ENCODE measurements at regions not wholly inside any gene's neighbourhood (a gene's known extent, or its start where the extent isn't known, plus 50 kb on each side); places are given as distances from the start of the nearest gene placed in this dataset.

- H3K27ac ChIP-seq (ENCODE audit: insufficient read length, low read depth, low read length), result no peak overlapping the region
- no peak overlapping the region for H2BK120ac ChIP-seq (ENCODE audit: low read depth, low read length, poor library complexity, severe bottlenecking)
- no peaks in the 10 kb centered on the region for H3K23me2 ChIP-seq (ENCODE audit: insufficient read length, low read depth, low read length, poor library complexity, severe bottlenecking)
- no peak overlapping the region for H3K4me2 ChIP-seq (ENCODE audit: insufficient read depth, insufficient read length, low read length)
- H2BK15ac ChIP-seq (ENCODE audit: low read depth, low read length), result no peak overlapping the region
- H4K5ac ChIP-seq (ENCODE audit: insufficient read length, low read depth, low read length), result no peak overlapping the region
- peaks cover 11 to 16% (median 11%) of the 10 kb centered on the region in 3 experiments for H3K36me3 Mint-ChIP-seq (ENCODE audit: insufficient read depth in 1 of 3, low read depth in 3 of 3)
- H3T11ph ChIP-seq (ENCODE audit: low read length), result no peak overlapping the region
- H2BK20ac ChIP-seq (ENCODE audit: low read depth, low read length, poor library complexity, severe bottlenecking), result no peak overlapping the region
- peaks cover 12 to 16% of the 10 kb centered on the region in 2 experiments for H3K9me3 Mint-ChIP-seq
- peaks cover 3% of the 10 kb centered on the region; the same call in 1 of the 2 replicates for H3K4me1 ChIP-seq (ENCODE audit: insufficient read depth, low read length)
- H3K4ac ChIP-seq (ENCODE audit: low read depth, low read length), result no peak overlapping the region
- no peak for DNase-seq
- no peaks in the 10 kb centered on the region for H3K79me1 ChIP-seq (ENCODE audit: insufficient read depth, low read depth, low read length, poor library complexity, severe bottlenecking)
- H2BK12ac ChIP-seq (ENCODE audit: insufficient read length, low read depth, low read length), result no peak overlapping the region
- TF ChIP-seq CTCF (conservative IDR thresholded peaks at IDR 0.05), result no peak
- no peak overlapping the region for H3K14ac ChIP-seq (ENCODE audit: insufficient read depth, low read length)
- H3K79me2 ChIP-seq (ENCODE audit: insufficient read depth, low read length), result no peaks in the 10 kb centered on the region
- no peaks in the 10 kb centered on the region; the same call in 1 of the 2 replicates for H3K27me3 ChIP-seq (ENCODE audit: insufficient read depth, low read length)
- no peak overlapping the region for H4K91ac ChIP-seq (ENCODE audit: insufficient read length, low read depth, low read length)
- H3K56ac ChIP-seq (ENCODE audit: insufficient read length, low read depth, low read length), result no peak overlapping the region
- no peak overlapping the region for H3K18ac ChIP-seq (ENCODE audit: insufficient read length, low read depth, low read length)
- H3K4me1 Mint-ChIP-seq, result peaks cover 10 to 13% of the 10 kb centered on the region in 2 experiments
- no peaks in the 10 kb centered on the region for H3K27me3 Mint-ChIP-seq (ENCODE audit: low read depth)
- H2BK5ac ChIP-seq (ENCODE audit: insufficient read length, low read length), result no peak overlapping the region
- H2AK5ac ChIP-seq (ENCODE audit: insufficient read length, low read length), result no peak overlapping the region
- no peak overlapping the region for H3K23ac ChIP-seq (ENCODE audit: insufficient read length, low read depth, low read length)
- H3K27ac Mint-ChIP-seq, result no peak overlapping the region
- no peaks in the 10 kb centered on the region for H4K20me1 ChIP-seq (ENCODE audit: control insufficient read depth, insufficient read depth, insufficient read length)
- H3K9me3 ChIP-seq (ENCODE audit: control insufficient read depth, low read depth, low read length), result no peaks in the 10 kb centered on the region
- H3K4me3 Mint-ChIP-seq, result no peak overlapping the region
- H4K8ac ChIP-seq (replicated peaks; ENCODE audit: insufficient read length, low read depth, low read length), result no peak overlapping the region
- H2AFZ ChIP-seq (ENCODE audit: low read length), result no peak overlapping the region
- H3K9ac ChIP-seq (ENCODE audit: extremely low read depth, insufficient read length, low read length), result no peak overlapping the region
These were observed 592.6 kb upstream of the CDH6 start for GRCh38 chr5:30600892-30601291.

All from H9 (cell line).